GM18505 (cell line): ENCODE measurements at regions not wholly inside any gene's neighbourhood (a gene's known extent, or its start where the extent isn't known, plus 50 kb on each side); places are given as distances from the start of the nearest gene placed in this dataset.

ENCODE experiments used
- ATAC-seq: cut with Tn5 transposase; IDR thresholded peaks from one replicate; pipeline ENCODE4 v1.9.1; 2021; ENCODE audit not compliant: unreplicated experiment
- POLR2A ChIP-seq: IDR thresholded peaks from 4 replicates; pipeline ENCODE4 v1.6.1; 2011; ENCODE audit warnings: borderline replicate concordance; ENCODE audit not compliant: insufficient read depth, insufficient read length; ENCODE audit errors: extremely low read depth

DNA sequence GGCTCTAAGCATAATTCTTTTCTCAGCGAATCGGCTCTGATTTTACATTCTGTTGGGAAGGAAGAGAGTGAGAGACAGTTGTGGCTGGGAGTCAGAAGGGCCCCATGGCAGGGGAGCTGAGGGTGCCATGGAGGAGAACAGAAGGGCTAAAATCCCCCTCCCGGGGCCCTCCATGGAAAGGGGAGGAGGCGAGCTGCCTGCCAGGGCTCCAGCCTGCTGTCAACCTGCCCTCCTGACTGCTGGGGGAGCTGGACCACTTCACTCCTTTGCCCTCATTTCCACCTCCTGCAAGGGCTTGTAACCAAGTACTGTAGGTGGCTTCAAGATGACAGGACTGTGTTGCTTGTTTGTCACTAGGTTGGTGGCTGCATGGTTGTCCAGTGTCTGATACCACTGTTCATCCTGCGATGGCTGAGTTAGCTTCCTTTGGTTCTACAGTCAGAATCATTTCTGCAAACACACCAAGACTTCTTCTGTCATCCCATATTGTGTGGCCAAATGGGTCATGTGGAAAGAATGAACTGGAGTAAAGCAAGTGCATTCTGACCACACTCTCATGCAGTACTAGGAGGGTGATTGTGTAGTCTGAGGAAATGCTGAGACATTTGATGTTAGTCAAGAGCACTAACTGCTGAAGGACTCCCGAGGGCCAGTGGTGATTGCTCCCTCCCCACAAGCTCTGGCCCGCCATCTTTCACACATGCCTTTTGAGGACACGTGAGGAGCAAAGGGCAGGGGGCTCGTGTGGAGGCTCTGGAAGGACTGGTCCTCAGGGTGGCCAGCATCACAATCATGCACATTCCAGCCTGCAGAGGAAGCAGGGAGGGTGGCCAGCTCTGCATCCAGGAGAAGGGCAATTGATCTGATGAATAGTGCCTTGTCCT is 307.2 kb downstream of the GADD45G start:
- no peak for TF ChIP-seq POLR2A
- no peak for ATAC-seq

DNA sequence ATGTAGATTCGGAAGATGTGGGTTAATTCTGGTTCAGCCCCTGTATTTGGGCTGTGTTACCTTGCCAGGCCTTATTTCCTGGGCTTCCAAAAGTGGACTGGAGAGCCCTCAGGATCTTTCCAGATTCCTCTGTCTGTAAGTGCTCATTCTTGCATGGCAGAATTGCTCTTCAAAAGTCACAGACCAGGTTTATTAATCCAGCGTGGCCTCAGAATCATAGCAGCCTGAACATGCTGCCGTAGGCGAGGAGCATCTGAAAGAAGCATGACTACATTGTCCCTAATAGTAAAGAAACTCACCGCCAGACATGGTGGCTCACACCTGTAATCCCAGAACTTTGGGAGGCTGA is 307.8 kb downstream of the GADD45G start:
- ATAC-seq: no peak
- TF ChIP-seq POLR2A: no peak

DNA sequence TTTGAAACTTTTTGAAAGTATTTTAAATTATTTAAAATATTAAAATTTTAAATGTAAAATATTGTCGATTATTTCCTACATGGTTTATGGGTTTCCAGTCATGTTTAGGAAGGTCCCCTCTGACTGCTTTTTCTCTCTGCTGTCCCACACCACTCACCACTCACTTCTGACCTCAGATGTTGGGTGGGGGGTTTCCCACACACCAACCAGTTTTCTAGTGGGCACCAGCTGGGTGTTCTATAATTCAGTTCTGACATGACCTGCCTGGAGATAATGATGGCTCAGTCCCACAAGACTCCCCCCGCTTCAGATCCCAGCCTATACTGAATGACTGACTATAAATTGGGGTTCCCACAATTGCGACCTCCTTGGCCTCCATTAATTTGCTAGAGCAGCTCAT is 310.4 kb downstream of the GADD45G start:
- TF ChIP-seq POLR2A: no peak
- no peak for ATAC-seq

DNA sequence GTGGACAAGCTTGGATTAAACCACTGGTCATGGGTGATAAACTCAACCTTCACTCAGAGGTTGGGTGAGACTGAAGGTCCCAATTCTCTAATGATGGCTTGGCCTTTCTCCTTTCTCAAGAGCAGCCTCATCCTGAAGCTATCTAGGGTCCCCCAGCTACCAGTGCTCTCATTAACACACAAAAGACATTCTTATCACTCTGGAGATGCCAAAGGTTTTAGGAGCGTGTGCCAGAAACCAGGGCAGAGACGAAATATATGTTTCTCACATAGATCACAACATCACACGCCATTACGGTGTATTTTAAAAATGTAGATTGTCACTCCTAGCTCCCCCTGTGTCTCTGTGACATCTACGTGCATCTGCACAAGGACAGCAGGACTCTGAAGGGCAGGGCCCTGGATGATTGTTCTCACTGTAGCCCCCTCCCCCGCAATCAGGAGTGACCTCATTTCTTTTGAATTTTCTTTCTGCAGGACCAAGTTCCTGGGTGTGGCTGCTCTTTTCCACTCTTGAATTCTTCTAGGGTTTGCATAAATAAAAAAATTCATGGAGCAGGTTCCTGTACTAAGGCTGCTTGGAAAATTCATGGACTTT is 311.3 kb downstream of the GADD45G start:
- no peak for TF ChIP-seq POLR2A

DNA sequence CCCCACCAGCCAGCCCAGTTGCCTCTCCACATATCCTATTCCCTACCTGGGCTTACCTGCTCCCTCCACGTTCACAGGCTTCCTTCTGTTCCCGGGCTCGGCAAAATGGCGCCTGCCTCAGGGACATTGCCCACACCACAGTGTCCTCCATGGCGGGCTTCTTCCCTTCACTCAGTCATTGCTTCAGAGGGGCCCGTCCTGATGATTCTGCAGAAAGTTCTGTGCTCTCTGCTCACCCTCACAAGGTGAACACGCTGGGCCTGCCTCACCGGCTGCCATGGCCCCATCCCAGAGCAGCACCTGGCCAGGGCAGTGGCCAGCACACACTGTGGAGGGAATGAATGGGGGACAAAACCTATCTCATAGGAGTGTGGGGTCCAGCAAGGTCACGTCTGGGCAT is 313.0 kb downstream of the GADD45G start:
- ATAC-seq: no peak
- no peak for TF ChIP-seq POLR2A

More for the DNA sequence above, 311.3 kb downstream of the GADD45G start:
- no peak for ATAC-seq

GRCh38 chr9:89919171-89919681 is 314.4 kb downstream of the GADD45G start:
- no peak for TF ChIP-seq POLR2A
- no peak for ATAC-seq

DNA sequence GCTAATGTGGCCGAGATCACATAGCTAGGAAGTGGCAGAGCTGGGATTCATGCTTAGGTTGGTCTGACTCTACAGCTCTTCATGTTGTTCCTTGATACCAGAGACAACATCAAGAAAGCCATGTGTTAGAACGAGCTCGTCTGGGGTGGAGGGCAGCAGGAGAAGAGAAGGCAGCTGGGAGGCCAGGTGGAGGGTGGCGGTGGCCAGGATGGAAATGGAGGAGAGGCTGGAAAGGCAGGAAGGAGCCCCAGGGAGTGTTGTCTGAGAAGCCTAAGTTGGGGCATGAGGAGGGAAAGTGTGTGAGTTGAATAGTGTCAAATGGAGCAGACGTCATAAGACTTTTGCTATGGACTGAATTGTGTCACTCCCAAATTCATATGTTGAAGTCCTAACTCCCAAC is 315.3 kb downstream of the GADD45G start:
- no peak for ATAC-seq
- TF ChIP-seq POLR2A: no peak

- no peak for ATAC-seq
- no peak for TF ChIP-seq POLR2A
Observed at GRCh38 chr9:89920951-89921350, 316.1 kb downstream of the GADD45G start.

GRCh38 chr9:89922099-89922498 is 317.3 kb downstream of the GADD45G start:
- TF ChIP-seq POLR2A: no peak
- no peak for ATAC-seq

- ATAC-seq: no peak
- TF ChIP-seq POLR2A: no peak
Observed at GRCh38 chr9:89923174-89923573, 318.4 kb downstream of the GADD45G start.

GRCh38 chr9:89923961-89924504 is 319.2 kb downstream of the GADD45G start:
- TF ChIP-seq POLR2A: no peak
- no peak for ATAC-seq

- TF ChIP-seq POLR2A: no peak
- ATAC-seq: no peak
Observed at GRCh38 chr9:89924611-89925010, 319.8 kb downstream of the GADD45G start.

GRCh38 chr9:89926167-89926566 is 321.4 kb downstream of the GADD45G start:
- ATAC-seq: no peak
- no peak for TF ChIP-seq POLR2A
